Activated CD8-positive, alpha-beta memory T cell treated with anti-CD3 and anti-CD28 coated beads for 1 hour (primary cell): ENCODE measurements at regions not wholly inside any gene's neighbourhood (a gene's known extent, or its start where the extent isn't known, plus 50 kb on each side); places are given as distances from the start of the nearest gene placed in this dataset.

Experiments used
- DNase-seq, 2 donors: peaks; one replicate each; pipeline ENCODE4 v3.0.0-alpha.2; 2020; ENCODE audit warnings: low read depth in 1 of 2; ENCODE audit errors: extremely low read depth in 1 of 2

- no peak for DNase-seq
Measured at GRCh38 chr5:38101897-38102296, 156.5 kb upstream of the EGFLAM start.

- DNase-seq = no peak
Measured at GRCh38 chr5:38099205-38100168, 158.9 kb upstream of the EGFLAM start.

- no peak for DNase-seq
Measured at GRCh38 chr5:38094889-38095288, 163.5 kb upstream of the EGFLAM start.

GRCh38 chr5:38093855-38094254 lies 164.5 kb upstream of the EGFLAM start:
- DNase-seq = no peak

GRCh38 chr5:38086777-38087176 lies 171.6 kb upstream of the EGFLAM start:
- no peak for DNase-seq

- DNase-seq = no peak
Measured at GRCh38 chr5:38079620-38080402, 178.5 kb upstream of the EGFLAM start.

- no peak for DNase-seq
Measured at GRCh38 chr5:38078161-38078560, 180.2 kb upstream of the EGFLAM start.

- no peak for DNase-seq
Measured at GRCh38 chr5:38077652-38078051, 180.7 kb upstream of the EGFLAM start.

- no peak for DNase-seq
Measured at GRCh38 chr5:38071831-38072694, 186.3 kb upstream of the EGFLAM start.

- DNase-seq = no peak
Measured at GRCh38 chr5:38070304-38070950, 187.9 kb upstream of the EGFLAM start.

GRCh38 chr5:38069360-38069759 lies 189.0 kb upstream of the EGFLAM start:
- DNase-seq = no peak

GRCh38 chr5:38060354-38060753 lies 198.0 kb upstream of the EGFLAM start:
- no peak for DNase-seq

GRCh38 chr5:38059876-38060275 lies 198.5 kb upstream of the EGFLAM start:
- DNase-seq = no peak

GRCh38 chr5:38051711-38052511 lies 206.4 kb upstream of the EGFLAM start:
- no peak for DNase-seq

GRCh38 chr5:38048400-38048799 lies 208.6 kb upstream of the GDNF start:
- DNase-seq = no peak

GRCh38 chr5:38046103-38046502 lies 206.3 kb upstream of the GDNF start:
- no peak for DNase-seq

- DNase-seq = no peak
Measured at GRCh38 chr5:38045446-38045845, 205.6 kb upstream of the GDNF start.

GRCh38 chr5:38039826-38040225 lies 200.0 kb upstream of the GDNF start:
- no peak for DNase-seq

- no peak for DNase-seq
Measured at GRCh38 chr5:38039091-38039490, 199.2 kb upstream of the GDNF start.

GRCh38 chr5:38036765-38037164 lies 196.9 kb upstream of the GDNF start:
- DNase-seq = no peak
